ENCODE measurements at regions not wholly inside any gene's neighbourhood (a gene's known extent, or its start where the extent isn't known, plus 50 kb on each side); places are given as distances from the start of the nearest gene placed in this dataset.

GRCh38 chr15:61556037-61556648 is 327.0 kb upstream of the RORA start:
- WGBS (ENCODE audit: insufficient coverage, insufficient replicate concordance, low lambda C conversion rate, missing lambda C conversion rate) = 23% methylated on average over 5 of the region's 5 CpGs
- FAIRE-seq (no peak), DNase-seq (ENCODE audit: low read depth, low spot score) (no peak), ATAC-seq (no peak)
- CTCF ChIA-PET = no interaction called here
- intact Hi-C loops (cut with micrococcal nuclease; ENCODE audit: unreplicated experiment) = no loop called here
- no peaks in the 10 kb centered on the region for H3K36me3 ChIP-seq (ENCODE audit: control insufficient read depth in 2 of 2, insufficient read depth in 2 of 2, low read length in 1 of 2)
- H3K4me2 ChIP-seq (ENCODE audit: control insufficient read depth, insufficient read depth) = no peak overlapping the region
- RAD21 ChIA-PET (ENCODE audit: unreplicated experiment) = no interaction called here
- no peaks in the 10 kb centered on the region for H3K4me1 ChIP-seq (ENCODE audit: control insufficient read depth, insufficient read depth, low read length)
- SMC1A ChIA-PET (ENCODE audit: uncharacterized antibody, unreplicated experiment) = no interaction called here
- no peaks in the 10 kb centered on the region for H3K9me3 ChIP-seq (replicated peaks; ENCODE audit: control insufficient read depth, insufficient read depth, low read length)
- TF ChIP-seq MYC (IDR thresholded peaks at IDR 0.05; ENCODE audit: insufficient read depth, insufficient read length, insufficient replicate concordance, low read length, severe bottlenecking) (no peak), WRNIP1 (IDR thresholded peaks at IDR 0.05; ENCODE audit: borderline replicate concordance, low read depth, low read length) (no peak)
- BruUV-seq (replicated peaks) = no TSS peak
- no peak overlapping the region for H2AFZ ChIP-seq (ENCODE audit: control insufficient read depth, low read depth, low read length)
- no peaks in the 10 kb centered on the region for H4K20me1 ChIP-seq (ENCODE audit: control insufficient read depth, insufficient read depth)
- H3K79me2 ChIP-seq (ENCODE audit: control insufficient read depth, insufficient read depth, low read length) = no peaks in the 10 kb centered on the region
- H3K4me3 ChIP-seq = no peak overlapping the region
- H3K9ac ChIP-seq (ENCODE audit: control insufficient read depth, insufficient read depth, low read length) = no peak overlapping the region
- H3K27me3 ChIP-seq (replicated peaks in 1 of 2; ENCODE audit: control insufficient read depth in 2 of 2, insufficient read depth in 2 of 2, low read length in 1 of 2) = peaks cover 0 to 1% of the 10 kb centered on the region in 2 experiments; a peak in 1 of 4 replicates
- no peak overlapping the region for H3K27ac ChIP-seq (ENCODE audit: control insufficient read depth, insufficient read depth)
- POLR2A ChIA-PET = no interaction called here
- in situ Hi-C loops (cut with MboI) = no loop called here

- FAIRE-seq (no peak), ATAC-seq (no peak), DNase-seq (ENCODE audit: low read depth, low spot score) (no peak)
- H3K9me3 ChIP-seq (replicated peaks; ENCODE audit: control insufficient read depth, insufficient read depth, low read length) = no peaks in the 10 kb centered on the region
- no TSS peak for BruUV-seq (replicated peaks)
- no peak overlapping the region for H3K9ac ChIP-seq (ENCODE audit: control insufficient read depth, insufficient read depth, low read length)
- no peak overlapping the region for H2AFZ ChIP-seq (ENCODE audit: control insufficient read depth, low read depth, low read length)
- POLR2A ChIA-PET = no interaction called here
- no peaks in the 10 kb centered on the region for H3K36me3 ChIP-seq (ENCODE audit: control insufficient read depth in 2 of 2, insufficient read depth in 2 of 2, low read length in 1 of 2)
- no peak overlapping the region for H3K4me3 ChIP-seq
- in situ Hi-C loops (cut with MboI) (no loop called here), intact Hi-C loops (cut with micrococcal nuclease; ENCODE audit: unreplicated experiment) (no loop called here)
- H3K4me1 ChIP-seq (ENCODE audit: control insufficient read depth, insufficient read depth, low read length) = no peaks in the 10 kb centered on the region
- SMC1A ChIA-PET (ENCODE audit: uncharacterized antibody, unreplicated experiment) = no interaction called here
- RAD21 ChIA-PET (ENCODE audit: unreplicated experiment) = no interaction called here
- CTCF ChIA-PET = no interaction called here
- no peak overlapping the region for H3K4me2 ChIP-seq (ENCODE audit: control insufficient read depth, insufficient read depth)
- TF ChIP-seq SUZ12 (IDR thresholded peaks at IDR 0.05; ENCODE audit: unreplicated experiment) = no peak
- TF ChIP-seq RUNX3 (IDR thresholded peaks at IDR 0.05; ENCODE audit: low read length) = no peak
- TF ChIP-seq HDGF (IDR thresholded peaks at IDR 0.05) = no peak
- no peak for TF ChIP-seq MXI1 (IDR thresholded peaks at IDR 0.05; ENCODE audit: low read depth, low read length)
- no peak for TF ChIP-seq EP300 (IDR thresholded peaks at IDR 0.05; ENCODE audit: borderline replicate concordance in 1 of 2, control insufficient read depth in 1 of 2, low read depth in 2 of 2, low read length in 2 of 2)
- TF ChIP-seq ZNF687 (IDR thresholded peaks at IDR 0.05) = no peak
- TF ChIP-seq POU2F2 (IDR thresholded peaks at IDR 0.05; ENCODE audit: borderline replicate concordance, low read depth, low read length) = no peak
- no peak for TF ChIP-seq BMI1 (IDR thresholded peaks at IDR 0.05; ENCODE audit: borderline replicate concordance)
- TF ChIP-seq SPI1 (IDR thresholded peaks at IDR 0.05; ENCODE audit: borderline replicate concordance, insufficient read depth, low read depth, low read length) = no peak
- no peak for TF ChIP-seq BRCA1 (IDR thresholded peaks at IDR 0.05; ENCODE audit: low read depth, low read length)
- TF ChIP-seq SMAD1 (IDR thresholded peaks at IDR 0.05; ENCODE audit: low read depth, partially characterized antibody) = no peak
- no peak overlapping the region for H3K27ac ChIP-seq (ENCODE audit: control insufficient read depth, insufficient read depth)
- H3K79me2 ChIP-seq (ENCODE audit: control insufficient read depth, insufficient read depth, low read length) = no peaks in the 10 kb centered on the region
- H4K20me1 ChIP-seq (ENCODE audit: control insufficient read depth, insufficient read depth) = no peaks in the 10 kb centered on the region
- H3K27me3 ChIP-seq (replicated peaks in 1 of 2; ENCODE audit: control insufficient read depth in 2 of 2, insufficient read depth in 2 of 2, low read length in 1 of 2) = no peaks in the 10 kb centered on the region
- WGBS (ENCODE audit: insufficient coverage, insufficient replicate concordance, low lambda C conversion rate, missing lambda C conversion rate) = 12% methylated on average over 1 of the region's 1 CpG
These were observed 320.6 kb upstream of the RORA start for GRCh38 chr15:61549727-61550126.
